SK-N-SH treated with all-trans-retinoic acid at 6 μM for 48 hours (cell line): ENCODE measurements at regions not wholly inside any gene's neighbourhood (a gene's known extent, or its start where the extent isn't known, plus 50 kb on each side); places are given as distances from the start of the nearest gene placed in this dataset.

Source experiments
- CSDC2 ChIP-seq: fragments of 250-450 bp; sonication (Bioruptor Pico); IDR thresholded peaks from 2 replicates; pipeline ENCODE4 v1.5.0; 2020; ENCODE audit warnings: mild to moderate bottlenecking, moderate library complexity
- ESRRG ChIP-seq: fragments of 250-450 bp; sonication (Bioruptor Pico); IDR thresholded peaks from 2 replicates; pipeline ENCODE4 v1.6.1; 2021; ENCODE audit warnings: mild to moderate bottlenecking
- GLIS3 ChIP-seq: fragments of 250-450 bp; sonication (Bioruptor Pico); IDR thresholded peaks from 2 replicates; pipeline ENCODE4 v1.5.0; 2020; ENCODE audit warnings: mild to moderate bottlenecking, moderate library complexity
- PPARA ChIP-seq: fragments of 250-450 bp; sonication (Bioruptor Pico); IDR thresholded peaks from 2 replicates; pipeline ENCODE4 v1.5.0; 2020; ENCODE audit warnings: mild to moderate bottlenecking, borderline replicate concordance
- RARB ChIP-seq: fragments of 250-450 bp; sonication (Bioruptor Pico); IDR thresholded peaks from 2 replicates; pipeline ENCODE4 v1.8.0; 2021; ENCODE audit warnings: mild to moderate bottlenecking, moderate library complexity
- TOX ChIP-seq: fragments of 250-450 bp; sonication (Bioruptor Pico); IDR thresholded peaks from 2 replicates; pipeline ENCODE4 v1.8.0; 2021; ENCODE audit warnings: mild to moderate bottlenecking, moderate library complexity, borderline replicate concordance
- ZFP3 ChIP-seq: fragments of 250-450 bp; sonication (Bioruptor Pico); IDR thresholded peaks from 2 replicates; pipeline ENCODE4 v1.5.0; 2020; ENCODE audit warnings: mild to moderate bottlenecking, moderate library complexity
- TF ChIP-seq, protein P1 (sequence below): fragments of 250-450 bp; sonication (Bioruptor Pico); IDR thresholded peaks from 2 replicates; pipeline ENCODE4 v1.5.1; 2020; ENCODE audit warnings: low read depth, mild to moderate bottlenecking, moderate library complexity
- TF ChIP-seq, protein P2 (sequence below): fragments of 250-450 bp; sonication (Bioruptor Pico); IDR thresholded peaks from 2 replicates; pipeline ENCODE4 v1.5.0; 2020; ENCODE audit warnings: mild to moderate bottlenecking, moderate library complexity
- TF ChIP-seq, protein P3 (sequence below): fragments of 250-450 bp; sonication (Bioruptor Pico); IDR thresholded peaks from 2 replicates; pipeline ENCODE4 v1.8.0; 2021; ENCODE audit warnings: low read depth, mild to moderate bottlenecking, moderate library complexity, borderline replicate concordance
- TF ChIP-seq, protein P4 (sequence below): fragments of 250-450 bp; sonication (Bioruptor Pico); IDR thresholded peaks from 2 replicates; pipeline ENCODE4 v1.5.1; 2021; ENCODE audit warnings: mild to moderate bottlenecking, moderate library complexity
- TF ChIP-seq, protein P5 (sequence below): fragments of 250-450 bp; sonication (Bioruptor Pico); IDR thresholded peaks from 2 replicates; pipeline ENCODE4 v1.8.0; 2020; ENCODE audit warnings: mild to moderate bottlenecking, moderate library complexity, borderline replicate concordance

DNA sequence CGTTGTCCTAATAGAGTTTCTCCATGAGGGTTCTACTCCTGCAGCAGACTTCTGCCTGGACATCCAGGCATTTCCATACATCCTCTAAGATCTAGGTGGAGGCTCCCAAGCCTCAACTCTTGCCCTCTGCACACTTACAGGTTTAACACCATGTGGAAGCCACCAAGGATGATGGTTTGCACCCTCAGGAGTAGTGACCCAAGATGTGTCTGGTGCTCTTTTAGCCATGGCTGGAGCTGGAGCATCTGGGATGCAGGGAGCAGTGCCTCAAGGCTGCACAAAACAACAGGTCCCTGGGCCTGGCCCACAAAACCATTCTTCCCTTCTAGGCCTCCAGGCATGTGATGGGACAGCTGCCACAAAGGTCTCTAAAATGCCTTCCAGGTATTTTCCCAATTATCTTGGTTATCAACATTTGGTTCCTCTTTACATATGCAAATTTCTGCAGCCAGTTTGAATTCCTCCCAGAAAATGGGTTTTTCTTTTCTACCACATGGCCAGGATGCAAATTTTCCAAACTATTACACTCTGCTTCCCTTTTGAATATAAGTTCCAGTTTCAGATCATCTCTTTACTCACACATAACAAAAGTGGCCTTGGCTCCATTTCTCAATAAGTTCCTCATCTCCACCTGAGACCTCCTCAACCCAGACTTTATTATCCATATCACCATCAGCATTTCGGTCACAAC, 69.5 kb upstream of the GNAZ start:
- TF ChIP-seq, protein P1, sequence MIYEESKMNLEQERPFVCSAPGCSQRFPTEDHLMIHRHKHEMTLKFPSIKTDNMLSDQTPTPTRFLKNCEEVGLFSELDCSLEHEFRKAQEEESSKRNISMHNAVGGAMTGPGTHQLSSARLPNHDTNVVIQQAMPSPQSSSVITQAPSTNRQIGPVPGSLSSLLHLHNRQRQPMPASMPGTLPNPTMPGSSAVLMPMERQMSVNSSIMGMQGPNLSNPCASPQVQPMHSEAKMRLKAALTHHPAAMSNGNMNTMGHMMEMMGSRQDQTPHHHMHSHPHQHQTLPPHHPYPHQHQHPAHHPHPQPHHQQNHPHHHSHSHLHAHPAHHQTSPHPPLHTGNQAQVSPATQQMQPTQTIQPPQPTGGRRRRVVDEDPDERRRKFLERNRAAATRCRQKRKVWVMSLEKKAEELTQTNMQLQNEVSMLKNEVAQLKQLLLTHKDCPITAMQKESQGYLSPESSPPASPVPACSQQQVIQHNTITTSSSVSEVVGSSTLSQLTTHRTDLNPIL (CRISPR knock-in tag): no peak
- TF ChIP-seq RARB (no peak), GLIS3 (CRISPR knock-in tag) (no peak), TOX (no peak), PPARA (no peak), CSDC2 (CRISPR knock-in tag) (no peak), ESRRG (CRISPR knock-in tag) (no peak), ZFP3 (CRISPR knock-in tag) (no peak)
- TF ChIP-seq, protein P2, sequence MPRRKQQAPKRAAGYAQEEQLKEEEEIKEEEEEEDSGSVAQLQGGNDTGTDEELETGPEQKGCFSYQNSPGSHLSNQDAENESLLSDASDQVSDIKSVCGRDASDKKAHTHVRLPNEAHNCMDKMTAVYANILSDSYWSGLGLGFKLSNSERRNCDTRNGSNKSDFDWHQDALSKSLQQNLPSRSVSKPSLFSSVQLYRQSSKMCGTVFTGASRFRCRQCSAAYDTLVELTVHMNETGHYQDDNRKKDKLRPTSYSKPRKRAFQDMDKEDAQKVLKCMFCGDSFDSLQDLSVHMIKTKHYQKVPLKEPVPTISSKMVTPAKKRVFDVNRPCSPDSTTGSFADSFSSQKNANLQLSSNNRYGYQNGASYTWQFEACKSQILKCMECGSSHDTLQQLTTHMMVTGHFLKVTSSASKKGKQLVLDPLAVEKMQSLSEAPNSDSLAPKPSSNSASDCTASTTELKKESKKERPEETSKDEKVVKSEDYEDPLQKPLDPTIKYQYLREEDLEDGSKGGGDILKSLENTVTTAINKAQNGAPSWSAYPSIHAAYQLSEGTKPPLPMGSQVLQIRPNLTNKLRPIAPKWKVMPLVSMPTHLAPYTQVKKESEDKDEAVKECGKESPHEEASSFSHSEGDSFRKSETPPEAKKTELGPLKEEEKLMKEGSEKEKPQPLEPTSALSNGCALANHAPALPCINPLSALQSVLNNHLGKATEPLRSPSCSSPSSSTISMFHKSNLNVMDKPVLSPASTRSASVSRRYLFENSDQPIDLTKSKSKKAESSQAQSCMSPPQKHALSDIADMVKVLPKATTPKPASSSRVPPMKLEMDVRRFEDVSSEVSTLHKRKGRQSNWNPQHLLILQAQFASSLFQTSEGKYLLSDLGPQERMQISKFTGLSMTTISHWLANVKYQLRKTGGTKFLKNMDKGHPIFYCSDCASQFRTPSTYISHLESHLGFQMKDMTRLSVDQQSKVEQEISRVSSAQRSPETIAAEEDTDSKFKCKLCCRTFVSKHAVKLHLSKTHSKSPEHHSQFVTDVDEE: no peak
- TF ChIP-seq, protein P3, sequence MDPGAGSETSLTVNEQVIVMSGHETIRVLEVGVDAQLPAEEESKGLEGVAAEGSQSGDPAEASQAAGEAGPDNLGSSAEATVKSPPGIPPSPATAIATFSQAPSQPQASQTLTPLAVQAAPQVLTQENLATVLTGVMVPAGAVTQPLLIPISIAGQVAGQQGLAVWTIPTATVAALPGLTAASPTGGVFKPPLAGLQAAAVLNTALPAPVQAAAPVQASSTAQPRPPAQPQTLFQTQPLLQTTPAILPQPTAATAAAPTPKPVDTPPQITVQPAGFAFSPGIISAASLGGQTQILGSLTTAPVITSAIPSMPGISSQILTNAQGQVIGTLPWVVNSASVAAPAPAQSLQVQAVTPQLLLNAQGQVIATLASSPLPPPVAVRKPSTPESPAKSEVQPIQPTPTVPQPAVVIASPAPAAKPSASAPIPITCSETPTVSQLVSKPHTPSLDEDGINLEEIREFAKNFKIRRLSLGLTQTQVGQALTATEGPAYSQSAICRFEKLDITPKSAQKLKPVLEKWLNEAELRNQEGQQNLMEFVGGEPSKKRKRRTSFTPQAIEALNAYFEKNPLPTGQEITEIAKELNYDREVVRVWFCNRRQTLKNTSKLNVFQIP (CRISPR knock-in tag): no peak
- TF ChIP-seq, protein P4, sequence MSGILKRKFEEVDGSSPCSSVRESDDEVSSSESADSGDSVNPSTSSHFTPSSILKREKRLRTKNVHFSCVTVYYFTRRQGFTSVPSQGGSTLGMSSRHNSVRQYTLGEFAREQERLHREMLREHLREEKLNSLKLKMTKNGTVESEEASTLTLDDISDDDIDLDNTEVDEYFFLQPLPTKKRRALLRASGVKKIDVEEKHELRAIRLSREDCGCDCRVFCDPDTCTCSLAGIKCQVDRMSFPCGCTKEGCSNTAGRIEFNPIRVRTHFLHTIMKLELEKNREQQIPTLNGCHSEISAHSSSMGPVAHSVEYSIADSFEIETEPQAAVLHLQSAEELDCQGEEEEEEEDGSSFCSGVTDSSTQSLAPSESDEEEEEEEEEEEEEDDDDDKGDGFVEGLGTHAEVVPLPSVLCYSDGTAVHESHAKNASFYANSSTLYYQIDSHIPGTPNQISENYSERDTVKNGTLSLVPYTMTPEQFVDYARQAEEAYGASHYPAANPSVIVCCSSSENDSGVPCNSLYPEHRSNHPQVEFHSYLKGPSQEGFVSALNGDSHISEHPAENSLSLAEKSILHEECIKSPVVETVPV: no peak
- TF ChIP-seq, protein P5, sequence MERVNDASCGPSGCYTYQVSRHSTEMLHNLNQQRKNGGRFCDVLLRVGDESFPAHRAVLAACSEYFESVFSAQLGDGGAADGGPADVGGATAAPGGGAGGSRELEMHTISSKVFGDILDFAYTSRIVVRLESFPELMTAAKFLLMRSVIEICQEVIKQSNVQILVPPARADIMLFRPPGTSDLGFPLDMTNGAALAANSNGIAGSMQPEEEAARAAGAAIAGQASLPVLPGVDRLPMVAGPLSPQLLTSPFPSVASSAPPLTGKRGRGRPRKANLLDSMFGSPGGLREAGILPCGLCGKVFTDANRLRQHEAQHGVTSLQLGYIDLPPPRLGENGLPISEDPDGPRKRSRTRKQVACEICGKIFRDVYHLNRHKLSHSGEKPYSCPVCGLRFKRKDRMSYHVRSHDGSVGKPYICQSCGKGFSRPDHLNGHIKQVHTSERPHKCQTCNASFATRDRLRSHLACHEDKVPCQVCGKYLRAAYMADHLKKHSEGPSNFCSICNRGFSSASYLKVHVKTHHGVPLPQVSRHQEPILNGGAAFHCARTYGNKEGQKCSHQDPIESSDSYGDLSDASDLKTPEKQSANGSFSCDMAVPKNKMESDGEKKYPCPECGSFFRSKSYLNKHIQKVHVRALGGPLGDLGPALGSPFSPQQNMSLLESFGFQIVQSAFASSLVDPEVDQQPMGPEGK (CRISPR knock-in tag): no peak
